PFSK-1 (cell line): ENCODE measurements at regions not wholly inside any gene's neighbourhood (a gene's known extent, or its start where the extent isn't known, plus 50 kb on each side); places are given as distances from the start of the nearest gene placed in this dataset.

Source experiments
- FOXP2 ChIP-seq: optimal IDR thresholded peaks from 2 replicates; pipeline ENCODE3; 2011; ENCODE audit warnings: borderline replicate concordance, control low read depth, inconsistent platforms; ENCODE audit not compliant: insufficient read depth; ENCODE audit errors: extremely low read length, extremely low read depth
- POLR2AphosphoS5 ChIP-seq: IDR thresholded peaks from 2 replicates; pipeline ENCODE4 v1.6.1; 2012; ENCODE audit warnings: low read depth, mild to moderate bottlenecking, control low read depth, low read length, moderate library complexity
- SIN3A ChIP-seq: IDR thresholded peaks from 2 replicates; pipeline ENCODE4 v1.6.1; 2012; ENCODE audit warnings: mild to moderate bottlenecking, low read length, moderate library complexity, borderline replicate concordance; ENCODE audit not compliant: insufficient read depth
- TAF1 ChIP-seq: IDR thresholded peaks from 2 replicates; pipeline ENCODE4 v1.6.1; 2012; ENCODE audit warnings: low read length, control low read depth, borderline replicate concordance; ENCODE audit not compliant: insufficient read depth
- TF ChIP-seq, protein P1 (sequence below), 2 experiments: IDR thresholded peaks; 2 replicates each; pipeline versions ENCODE4 v1.6.1 to v1.8.0; 2011 to 2012; ENCODE audit warnings: low read depth in 2 of 2, low read length in 2 of 2, control low read depth in 1 of 2, inconsistent platforms in 1 of 2, mild to moderate bottlenecking in 1 of 2, moderate library complexity in 1 of 2; ENCODE audit not compliant: insufficient read depth in 1 of 2

DNA sequence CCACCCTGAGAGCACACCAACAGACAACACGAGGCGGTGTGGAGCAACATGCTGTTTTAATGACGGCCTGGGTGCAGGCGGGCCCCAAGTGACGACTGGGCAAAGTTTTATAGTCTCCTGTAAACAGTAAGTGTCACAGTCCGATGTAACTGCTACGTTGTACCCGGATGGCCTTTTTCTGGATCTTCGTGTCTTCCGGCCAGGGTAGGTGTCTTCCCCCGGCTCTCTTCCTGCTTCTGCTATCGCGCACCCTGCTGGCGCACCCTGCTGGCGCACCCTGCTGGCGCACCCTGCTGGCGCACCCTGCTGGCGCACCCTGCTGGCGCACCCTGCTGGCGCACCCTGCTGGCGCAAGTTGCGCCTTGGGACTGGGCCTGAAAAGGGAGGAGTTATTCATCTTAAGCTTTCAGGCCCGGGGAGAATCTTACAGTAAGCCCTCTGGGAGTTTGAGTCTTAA, 143.0 kb upstream of the TARS1 start:
- TF ChIP-seq, protein P1, sequence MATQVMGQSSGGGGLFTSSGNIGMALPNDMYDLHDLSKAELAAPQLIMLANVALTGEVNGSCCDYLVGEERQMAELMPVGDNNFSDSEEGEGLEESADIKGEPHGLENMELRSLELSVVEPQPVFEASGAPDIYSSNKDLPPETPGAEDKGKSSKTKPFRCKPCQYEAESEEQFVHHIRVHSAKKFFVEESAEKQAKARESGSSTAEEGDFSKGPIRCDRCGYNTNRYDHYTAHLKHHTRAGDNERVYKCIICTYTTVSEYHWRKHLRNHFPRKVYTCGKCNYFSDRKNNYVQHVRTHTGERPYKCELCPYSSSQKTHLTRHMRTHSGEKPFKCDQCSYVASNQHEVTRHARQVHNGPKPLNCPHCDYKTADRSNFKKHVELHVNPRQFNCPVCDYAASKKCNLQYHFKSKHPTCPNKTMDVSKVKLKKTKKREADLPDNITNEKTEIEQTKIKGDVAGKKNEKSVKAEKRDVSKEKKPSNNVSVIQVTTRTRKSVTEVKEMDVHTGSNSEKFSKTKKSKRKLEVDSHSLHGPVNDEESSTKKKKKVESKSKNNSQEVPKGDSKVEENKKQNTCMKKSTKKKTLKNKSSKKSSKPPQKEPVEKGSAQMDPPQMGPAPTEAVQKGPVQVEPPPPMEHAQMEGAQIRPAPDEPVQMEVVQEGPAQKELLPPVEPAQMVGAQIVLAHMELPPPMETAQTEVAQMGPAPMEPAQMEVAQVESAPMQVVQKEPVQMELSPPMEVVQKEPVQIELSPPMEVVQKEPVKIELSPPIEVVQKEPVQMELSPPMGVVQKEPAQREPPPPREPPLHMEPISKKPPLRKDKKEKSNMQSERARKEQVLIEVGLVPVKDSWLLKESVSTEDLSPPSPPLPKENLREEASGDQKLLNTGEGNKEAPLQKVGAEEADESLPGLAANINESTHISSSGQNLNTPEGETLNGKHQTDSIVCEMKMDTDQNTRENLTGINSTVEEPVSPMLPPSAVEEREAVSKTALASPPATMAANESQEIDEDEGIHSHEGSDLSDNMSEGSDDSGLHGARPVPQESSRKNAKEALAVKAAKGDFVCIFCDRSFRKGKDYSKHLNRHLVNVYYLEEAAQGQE (IDR thresholded peaks at IDR 0.05; ENCODE audit: insufficient read depth in 1 of 2, low read depth in 2 of 2, low read length in 2 of 2), result no peak
- TF ChIP-seq SIN3A (no peak), POLR2AphosphoS5 (no peak), TAF1 (no peak), FOXP2 (no peak)
